WTC11 (cell line): ENCODE measurements at regions not wholly inside any gene's neighbourhood (a gene's known extent, or its start where the extent isn't known, plus 50 kb on each side); places are given as distances from the start of the nearest gene placed in this dataset.

Experiments used
- AFF4 ChIP-seq: sonication (generic); formaldehyde crosslinking; IDR thresholded peaks from 2 replicates; pipeline ENCODE4 v1.8.1; 2023; ENCODE audit warnings: mild to moderate bottlenecking, missing genetic modification reagents, borderline replicate concordance
- ATF2 ChIP-seq: sonication (generic); formaldehyde crosslinking; IDR thresholded peaks from 2 replicates; pipeline ENCODE4 v1.8.1; 2022; ENCODE audit warnings: low read depth, missing genetic modification reagents, borderline replicate concordance
- CTCF ChIP-seq: fragments of 200-600 bp; IDR thresholded peaks from 2 replicates; pipeline ENCODE4 v1.8.0; 2022; ENCODE audit warnings: antibody characterized with exemption
- ESRRA ChIP-seq: sonication (generic); formaldehyde crosslinking; IDR thresholded peaks from 2 replicates; pipeline ENCODE4 v1.8.1; 2022; ENCODE audit warnings: mild to moderate bottlenecking, missing genetic modification reagents, borderline replicate concordance
- FOXJ3 ChIP-seq: sonication (generic); formaldehyde crosslinking; IDR thresholded peaks from 2 replicates; pipeline ENCODE4 v1.9.0; 2021; ENCODE audit warnings: missing genetic modification reagents, mild to moderate bottlenecking, borderline replicate concordance
- JUN ChIP-seq: sonication (generic); formaldehyde crosslinking; IDR thresholded peaks from 2 replicates; pipeline ENCODE4 v1.8.0; 2023; ENCODE audit warnings: mild to moderate bottlenecking, missing genetic modification reagents
- MAX ChIP-seq: sonication (generic); formaldehyde crosslinking; IDR thresholded peaks from 2 replicates; pipeline ENCODE4 v1.8.0; 2022; ENCODE audit warnings: mild to moderate bottlenecking, missing genetic modification reagents
- NFYB ChIP-seq: sonication (generic); formaldehyde crosslinking; conservative IDR thresholded peaks from 2 replicates; pipeline ENCODE4 v1.8.0; 2022; ENCODE audit warnings: low read depth, missing genetic modification reagents
- SP1 ChIP-seq: sonication (generic); formaldehyde crosslinking; conservative IDR thresholded peaks from 2 replicates; pipeline ENCODE4 v1.8.1; 2022; ENCODE audit warnings: missing genetic modification reagents
- USF1 ChIP-seq: sonication (generic); formaldehyde crosslinking; IDR thresholded peaks from 2 replicates; pipeline ENCODE4 v1.8.0; 2022; ENCODE audit warnings: mild to moderate bottlenecking, missing genetic modification reagents
- ZNF263 ChIP-seq: sonication (generic); formaldehyde crosslinking; IDR thresholded peaks from 2 replicates; pipeline ENCODE4 v1.8.1; 2022; ENCODE audit warnings: low read depth, mild to moderate bottlenecking, moderate library complexity, missing genetic modification reagents
- ZSCAN18 ChIP-seq: fragments of 250-450 bp; sonication (Bioruptor Pico); IDR thresholded peaks from 2 replicates; pipeline ENCODE4 v2.1.2; 2022; ENCODE audit warnings: mild to moderate bottlenecking, moderate library complexity
- TF ChIP-seq, protein P1 (sequence below): sonication (generic); formaldehyde crosslinking; IDR thresholded peaks from 2 replicates; pipeline ENCODE4 v1.8.0; 2022; ENCODE audit warnings: mild to moderate bottlenecking, missing genetic modification reagents

DNA sequence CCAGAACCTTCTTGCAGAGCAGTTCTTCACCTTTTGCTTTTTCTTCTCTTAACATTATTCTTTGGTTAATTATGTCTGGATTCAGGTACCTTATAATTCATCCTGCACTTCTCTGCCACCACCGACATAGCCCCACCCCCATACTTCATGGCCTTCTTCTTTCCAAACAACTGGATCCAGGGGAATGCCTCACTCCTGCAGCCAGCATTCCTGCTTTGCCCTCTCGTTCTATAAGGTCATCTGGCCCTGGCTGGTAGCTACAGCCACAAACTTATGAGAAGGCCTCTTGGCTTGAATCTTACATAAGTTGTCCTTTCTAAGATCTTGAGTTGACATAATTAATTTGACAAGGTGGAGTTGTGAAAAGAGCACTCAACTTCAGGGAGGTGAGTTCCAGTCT lies 84.1 kb upstream of the FRY start:
- TF ChIP-seq CTCF: no peak
- TF ChIP-seq, protein P1, sequence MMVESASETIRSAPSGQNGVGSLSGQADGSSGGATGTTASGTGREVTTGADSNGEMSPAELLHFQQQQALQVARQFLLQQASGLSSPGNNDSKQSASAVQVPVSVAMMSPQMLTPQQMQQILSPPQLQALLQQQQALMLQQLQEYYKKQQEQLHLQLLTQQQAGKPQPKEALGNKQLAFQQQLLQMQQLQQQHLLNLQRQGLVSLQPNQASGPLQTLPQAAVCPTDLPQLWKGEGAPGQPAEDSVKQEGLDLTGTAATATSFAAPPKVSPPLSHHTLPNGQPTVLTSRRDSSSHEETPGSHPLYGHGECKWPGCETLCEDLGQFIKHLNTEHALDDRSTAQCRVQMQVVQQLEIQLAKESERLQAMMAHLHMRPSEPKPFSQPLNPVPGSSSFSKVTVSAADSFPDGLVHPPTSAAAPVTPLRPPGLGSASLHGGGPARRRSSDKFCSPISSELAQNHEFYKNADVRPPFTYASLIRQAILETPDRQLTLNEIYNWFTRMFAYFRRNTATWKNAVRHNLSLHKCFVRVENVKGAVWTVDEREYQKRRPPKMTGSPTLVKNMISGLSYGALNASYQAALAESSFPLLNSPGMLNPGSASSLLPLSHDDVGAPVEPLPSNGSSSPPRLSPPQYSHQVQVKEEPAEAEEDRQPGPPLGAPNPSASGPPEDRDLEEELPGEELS (CRISPR knock-in tag): no peak
- no peak for TF ChIP-seq MAX
- no peak for TF ChIP-seq FOXJ3 (CRISPR knock-in tag)
- TF ChIP-seq ESRRA (CRISPR knock-in tag): no peak
- TF ChIP-seq SP1 (CRISPR knock-in tag): no peak
- no peak for TF ChIP-seq AFF4 (CRISPR knock-in tag)
- TF ChIP-seq NFYB (CRISPR knock-in tag): no peak
- TF ChIP-seq ZSCAN18: no peak
- no peak for TF ChIP-seq ATF2 (CRISPR knock-in tag)
- TF ChIP-seq JUN (CRISPR knock-in tag): no peak
- no peak for TF ChIP-seq USF1 (CRISPR knock-in tag)
- no peak for TF ChIP-seq ZNF263 (CRISPR knock-in tag)
